GM18526 (cell line): ENCODE measurements at regions not wholly inside any gene's neighbourhood (a gene's known extent, or its start where the extent isn't known, plus 50 kb on each side); places are given as distances from the start of the nearest gene placed in this dataset.
A peak's percentile ranks its signal among the peaks of the same experiment; 100 is the strongest.

Source experiments
- POLR2A ChIP-seq: IDR thresholded peaks from 3 replicates; pipeline ENCODE4 v1.6.1; 2011; ENCODE audit not compliant: insufficient read length; ENCODE audit errors: extremely low read depth

DNA sequence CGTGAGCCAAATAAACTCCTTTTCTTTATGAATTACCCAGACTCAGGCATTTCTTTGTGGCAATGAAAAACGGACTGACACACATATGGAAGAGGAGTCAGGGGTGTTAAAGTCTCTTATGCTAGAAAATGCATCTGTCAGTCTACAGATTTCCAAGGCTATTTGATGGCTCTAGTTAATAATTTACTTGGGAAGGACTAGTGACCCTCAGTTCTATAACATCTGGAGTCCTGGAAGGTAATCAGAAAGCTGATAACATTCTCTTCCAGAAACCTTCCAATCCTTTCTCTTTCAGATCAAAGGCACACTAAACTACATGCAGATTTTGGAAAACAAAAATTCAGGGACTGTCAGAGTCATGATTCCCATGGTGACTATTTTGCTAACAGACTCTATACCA, 142.0 kb upstream of the TEX13D start:
- TF ChIP-seq POLR2A = no peak

- TF ChIP-seq POLR2A = no peak
Measured at GRCh38 chrX:124194199-124194598, 138.3 kb upstream of the TEX13D start.

DNA sequence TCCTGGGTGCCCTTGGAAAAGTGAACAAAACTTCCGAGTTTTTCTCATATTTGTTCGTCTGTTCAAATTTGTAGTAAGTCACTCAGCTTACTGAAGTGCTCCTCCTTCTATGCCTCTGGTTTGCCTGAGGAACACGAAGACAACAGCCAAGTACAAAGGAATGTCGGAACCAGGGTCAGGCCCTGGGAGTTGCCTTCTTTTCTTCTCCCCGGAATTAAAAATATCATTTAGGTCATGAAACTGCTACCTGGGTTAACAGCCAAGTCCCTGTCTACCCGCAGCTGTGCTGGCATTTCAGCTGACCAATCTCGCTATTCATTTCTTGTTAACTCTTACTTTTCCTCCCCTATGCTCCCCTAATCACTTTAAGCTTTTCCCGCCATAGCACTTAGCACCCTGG, 137.6 kb upstream of the TEX13D start:
- TF ChIP-seq POLR2A = no peak

GRCh38 chrX:124203311-124203710, 129.1 kb upstream of the TEX13D start:
- TF ChIP-seq POLR2A = no peak

DNA sequence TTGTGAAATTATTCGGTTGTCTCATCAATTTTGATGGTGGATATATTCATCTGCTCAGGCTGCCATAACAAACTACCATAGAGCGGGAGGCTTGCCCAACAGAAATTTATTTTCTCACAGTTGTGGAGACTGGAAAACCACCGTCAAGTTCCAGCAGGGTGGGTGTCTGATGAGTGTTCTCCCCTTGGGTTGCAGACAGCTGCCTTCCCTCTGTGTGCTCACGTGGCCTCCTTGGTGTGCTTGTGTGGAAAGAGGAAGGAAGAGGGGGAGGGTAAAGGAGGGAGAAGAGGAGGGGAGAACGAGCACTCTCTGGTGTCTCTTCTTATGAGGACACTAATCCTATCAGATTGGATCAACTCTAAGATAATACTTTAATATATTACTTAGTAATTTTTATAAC, 123.8 kb upstream of the TEX13D start:
- TF ChIP-seq POLR2A = no peak

DNA sequence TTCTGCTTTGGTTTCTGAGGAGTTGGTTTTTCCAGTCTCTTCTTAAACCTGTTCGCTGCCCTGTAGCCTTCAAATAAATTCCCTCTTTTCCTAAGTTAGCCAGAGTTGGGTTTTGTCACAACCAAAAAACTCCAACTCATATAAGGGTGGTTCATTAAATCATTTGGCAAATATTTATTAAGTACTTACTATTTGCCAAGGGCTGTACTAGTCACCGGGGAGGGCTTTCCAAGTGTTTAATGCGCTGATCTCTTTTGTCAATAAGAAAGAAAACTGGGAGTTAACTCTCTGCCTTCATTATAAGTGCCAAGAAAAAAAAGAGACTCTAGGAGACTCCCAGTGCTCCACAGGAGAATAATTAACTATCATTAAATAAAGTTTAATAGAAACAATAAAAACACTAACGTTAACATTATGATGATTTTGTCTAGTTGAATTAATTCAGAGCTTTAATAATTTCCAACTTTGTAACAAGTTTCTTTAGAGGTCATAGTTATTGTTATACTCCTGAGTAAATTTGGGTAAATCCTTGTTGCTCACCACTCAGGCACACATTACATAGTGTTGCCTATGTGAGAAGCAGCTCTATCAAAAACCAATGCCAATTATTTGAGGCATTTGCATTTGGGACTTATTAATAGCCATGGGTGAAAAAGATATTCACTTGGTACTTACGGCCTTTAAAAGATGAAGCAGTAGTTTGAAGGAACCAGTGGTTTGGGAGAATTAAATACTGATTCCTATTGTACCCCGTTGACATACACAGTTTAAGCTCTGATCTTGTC, 122.5 kb upstream of the TEX13D start:
- no peak for TF ChIP-seq POLR2A

- TF ChIP-seq POLR2A = no peak
Measured at GRCh38 chrX:124211312-124211942, 121.0 kb upstream of the TEX13D start.

GRCh38 chrX:124212622-124213021, 119.8 kb upstream of the TEX13D start:
- TF ChIP-seq POLR2A = no peak

DNA sequence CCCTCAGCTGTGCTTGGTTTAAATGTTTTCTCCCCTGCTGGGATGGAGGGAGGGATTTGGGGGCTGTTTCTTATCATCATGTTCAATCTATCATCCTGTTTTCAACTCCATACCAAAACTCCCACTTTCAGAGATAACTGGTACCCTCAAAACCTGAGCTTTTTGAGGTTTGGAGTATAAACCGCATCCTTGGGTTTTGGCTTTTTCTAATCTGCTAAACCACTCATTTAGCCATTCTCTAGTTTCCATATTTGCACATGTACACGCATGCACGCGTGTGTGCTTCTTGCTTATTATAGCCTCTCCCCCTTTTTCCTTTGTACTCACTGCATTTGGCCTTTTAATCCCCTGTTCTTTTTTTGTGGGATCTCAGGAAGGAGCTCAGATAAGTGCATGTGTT, 116.7 kb upstream of the TEX13D start:
- TF ChIP-seq POLR2A = no peak

DNA sequence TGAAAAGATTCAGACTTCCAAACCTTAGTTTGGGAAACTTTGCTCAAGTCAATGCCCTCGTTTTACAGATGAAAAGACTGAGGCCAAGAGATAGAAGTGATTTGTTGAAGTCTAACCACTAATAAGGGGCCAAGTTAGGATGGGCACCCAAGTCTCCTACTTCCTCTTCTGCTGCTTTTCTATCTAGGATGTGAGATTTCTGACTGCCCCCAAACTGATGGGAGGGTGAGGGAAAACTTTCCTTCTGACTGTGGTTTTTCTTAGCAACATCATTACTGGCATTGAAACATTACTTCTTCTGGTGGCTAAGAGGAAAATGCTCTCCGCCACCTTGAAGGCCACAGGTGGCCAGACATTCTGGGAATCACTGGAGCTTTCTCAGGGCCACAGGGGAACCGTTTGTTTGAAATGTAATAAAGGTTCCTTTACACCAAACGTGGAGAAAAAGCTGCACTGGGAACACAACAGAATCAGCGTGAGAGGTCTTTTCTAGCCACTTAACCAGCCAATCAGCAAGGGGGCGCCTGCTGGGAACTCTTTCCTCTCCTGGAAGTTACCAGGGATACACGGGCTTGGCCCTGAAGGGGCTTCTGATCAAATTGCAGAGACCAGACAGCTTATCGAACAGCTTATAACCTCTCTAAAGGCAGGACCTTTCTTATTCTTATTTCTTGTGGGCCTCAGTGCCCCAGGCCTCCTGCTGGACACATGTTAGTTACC, 115.9 kb upstream of the TEX13D start:
- no peak for TF ChIP-seq POLR2A

- TF ChIP-seq POLR2A = peak; percentile 33
Measured at GRCh38 chrX:124217304-124218251, 114.9 kb upstream of the TEX13D start.

DNA sequence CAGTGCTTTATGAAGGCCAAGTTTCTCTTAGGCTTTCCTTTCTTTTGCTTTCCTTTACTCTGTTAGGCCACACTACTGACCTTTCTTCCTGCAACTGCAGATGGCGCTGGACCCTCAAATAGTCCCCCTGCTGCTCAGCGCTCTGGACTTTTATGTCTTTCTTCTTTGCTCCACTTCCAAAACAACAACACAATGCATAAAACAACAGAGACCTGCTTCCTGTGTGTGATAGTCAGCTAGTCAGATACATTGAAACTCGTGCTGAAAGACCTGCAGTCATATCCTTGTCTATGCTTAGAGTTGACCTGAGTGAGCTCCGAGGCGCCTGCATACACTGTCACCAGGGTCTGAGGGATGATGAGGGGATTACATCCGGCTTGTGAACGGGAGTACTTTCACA, 108.9 kb upstream of the TEX13D start:
- TF ChIP-seq POLR2A = no peak

- no peak for TF ChIP-seq POLR2A
Measured at GRCh38 chrX:124224528-124224927, 107.9 kb upstream of the TEX13D start.

GRCh38 chrX:124226129-124226528, 106.3 kb upstream of the TEX13D start:
- no peak for TF ChIP-seq POLR2A

DNA sequence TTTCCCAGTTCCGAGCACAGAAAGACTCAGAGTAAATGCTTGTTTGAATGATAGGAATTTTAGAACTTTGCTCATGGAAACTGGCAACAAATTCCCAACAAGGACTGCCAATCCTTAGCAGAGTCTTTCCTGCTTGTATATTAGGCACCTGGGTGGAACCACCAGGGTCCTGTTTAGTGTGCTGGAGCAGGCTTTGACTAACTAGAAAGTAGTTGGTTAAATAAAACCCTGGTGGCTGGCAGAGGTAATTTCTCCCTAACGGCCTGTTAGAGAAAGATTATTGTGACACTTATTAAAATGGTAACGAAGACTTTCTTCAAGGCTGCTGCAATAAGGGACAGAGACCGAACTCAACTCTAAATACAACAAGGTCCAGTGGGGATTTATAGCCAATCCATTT, 103.6 kb upstream of the TEX13D start:
- no peak for TF ChIP-seq POLR2A

DNA sequence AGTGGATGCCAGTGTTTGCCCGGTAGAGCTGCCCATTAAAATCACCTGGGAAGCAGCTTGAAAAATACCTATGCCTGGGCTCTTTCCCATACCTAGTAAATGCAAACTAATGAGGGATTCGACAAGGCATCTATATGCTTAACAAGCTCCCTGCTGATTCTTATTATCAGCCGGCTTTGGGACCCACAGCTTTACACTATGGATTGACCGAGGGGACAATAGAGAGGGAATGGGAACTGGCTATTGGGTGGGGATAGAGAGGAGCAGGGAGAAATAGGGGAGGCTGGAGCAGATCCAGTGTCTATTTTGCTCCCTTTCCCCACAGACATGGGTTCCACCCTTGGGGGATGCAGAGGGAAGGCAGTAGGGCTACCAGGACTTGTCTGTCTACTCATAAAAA, 103.1 kb upstream of the TEX13D start:
- no peak for TF ChIP-seq POLR2A
